Caco-2 (cell line): ENCODE measurements at regions not wholly inside any gene's neighbourhood (a gene's known extent, or its start where the extent isn't known, plus 50 kb on each side); places are given as distances from the start of the nearest gene placed in this dataset.

Experiments used
- BruUV-seq: library from RNA; stranded (reverse); fragments of 400-500 nt; replicated peaks from 2 replicates; lab custom pipeline; 2021; lab: Mats Ljungman, UMichigan
- CTCF ChIA-PET: fragments of 300-600 bp; sonication (Branson Sonifier 250); formaldehyde crosslinking; loops from one replicate; lab custom pipeline; 2022; ENCODE audit warnings: antibody characterized with exemption; lab: Charles Lee
- POLR2A ChIA-PET: fragments of 300-600 bp; sonication (Branson Sonifier 250); formaldehyde crosslinking; loops from one replicate; lab custom pipeline; 2022; ENCODE audit warnings: antibody characterized with exemption; lab: Charles Lee
- DNase-seq, 2 experiments: peaks; one replicate each; pipeline versions ENCODE4 v3.0.0 to v3.0.0-alpha.2; 2020 to 2022
- H3K27me3 ChIP-seq: replicated peaks from 2 replicates; pipeline ENCODE4 v1.6.0; 2011; ENCODE audit warnings: low read length; ENCODE audit not compliant: control insufficient read depth, insufficient read depth
- H3K36me3 ChIP-seq: 2 replicates; pipeline ENCODE4 v1.5.1; 2011; ENCODE audit warnings: low read length; ENCODE audit not compliant: control insufficient read depth, insufficient read depth
- H3K4me1 ChIP-seq: fragments of 250-450 bp; sonication (Bioruptor Pico); 2 replicates; pipeline ENCODE4 v1.5.1; 2020; ENCODE audit warnings: mild to moderate bottlenecking
- H3K4me3 ChIP-seq: 2 replicates; pipeline ENCODE4 v1.5.1; 2011; ENCODE audit warnings: low read depth, mild to moderate bottlenecking, control low read depth, low read length
- H3K9me3 ChIP-seq: fragments of 250-450 bp; sonication (Bioruptor Pico); 2 replicates; pipeline ENCODE4 v1.5.1; 2020; ENCODE audit warnings: mild to moderate bottlenecking, moderate library complexity
- H3K27ac Mint-ChIP-seq: one replicate; pipeline ENCODE4 v1.8.0; 2022; ENCODE audit warnings: mixed read lengths; ENCODE audit not compliant: unreplicated experiment
- H3K27me3 Mint-ChIP-seq: one replicate; pipeline ENCODE4 v1.8.0; 2022; ENCODE audit warnings: mixed read lengths; ENCODE audit not compliant: insufficient read depth, unreplicated experiment
- H3K36me3 Mint-ChIP-seq: one replicate; pipeline ENCODE4 v1.8.0; 2022; ENCODE audit warnings: mild to moderate bottlenecking, mixed read lengths; ENCODE audit not compliant: insufficient read depth, unreplicated experiment
- H3K4me1 Mint-ChIP-seq: one replicate; pipeline ENCODE4 v1.8.0; 2022; ENCODE audit warnings: low read depth, mixed read lengths; ENCODE audit not compliant: unreplicated experiment
- H3K4me3 Mint-ChIP-seq: one replicate; pipeline ENCODE4 v1.8.0; 2022; ENCODE audit warnings: mild to moderate bottlenecking, moderate library complexity, mixed read lengths; ENCODE audit not compliant: unreplicated experiment
- H3K9me3 Mint-ChIP-seq: one replicate; pipeline ENCODE4 v1.8.0; 2022; ENCODE audit warnings: mixed read lengths; ENCODE audit not compliant: unreplicated experiment
- intact Hi-C: fragments of 100-400 bp; cut with micrococcal nuclease; formaldehyde crosslinking; loops from one replicate; pipeline ENCODE4 v1.10.0; 2022; ENCODE audit not compliant: unreplicated experiment
- TF ChIP-seq, protein P1 (sequence below), 2 experiments: fragments of 200-600 bp in 1 of 2; IDR thresholded peaks; 1 replicate in 1 of 2; 2 replicates in 1 of 2; pipeline versions ENCODE4 v1.5.1 to v1.8.0; 2011 to 2022; ENCODE audit warnings: antibody characterized with exemption in 1 of 2, control low read depth in 1 of 2, inconsistent platforms in 1 of 2, low read depth in 1 of 2, low read length in 1 of 2, mild to moderate bottlenecking in 1 of 2, moderate library complexity in 1 of 2; ENCODE audit not compliant: insufficient read depth in 1 of 2, severe bottlenecking in 1 of 2, unreplicated experiment in 1 of 2

- Histone ChIP-seq H3K9me3 (no peaks in the 10 kb centered on the region), H3K27me3 (no peaks in the 10 kb centered on the region), H3K4me3 (no peak overlapping the region), H3K36me3 (no peaks in the 10 kb centered on the region), H3K4me1 (peaks cover 6% of the 10 kb centered on the region; the same call in 1 of the 2 replicates)
- DNase-seq, result no peak
- Mint-ChIP-seq H3K4me1 (no peaks in the 10 kb centered on the region), H3K36me3 (no peaks in the 10 kb centered on the region), H3K4me3 (no peak overlapping the region), H3K9me3 (no peaks in the 10 kb centered on the region), H3K27ac (no peak overlapping the region), H3K27me3 (no peaks in the 10 kb centered on the region)
- POLR2A ChIA-PET, result no interaction called here
- CTCF ChIA-PET, result no interaction called here
- TF ChIP-seq, protein P1, sequence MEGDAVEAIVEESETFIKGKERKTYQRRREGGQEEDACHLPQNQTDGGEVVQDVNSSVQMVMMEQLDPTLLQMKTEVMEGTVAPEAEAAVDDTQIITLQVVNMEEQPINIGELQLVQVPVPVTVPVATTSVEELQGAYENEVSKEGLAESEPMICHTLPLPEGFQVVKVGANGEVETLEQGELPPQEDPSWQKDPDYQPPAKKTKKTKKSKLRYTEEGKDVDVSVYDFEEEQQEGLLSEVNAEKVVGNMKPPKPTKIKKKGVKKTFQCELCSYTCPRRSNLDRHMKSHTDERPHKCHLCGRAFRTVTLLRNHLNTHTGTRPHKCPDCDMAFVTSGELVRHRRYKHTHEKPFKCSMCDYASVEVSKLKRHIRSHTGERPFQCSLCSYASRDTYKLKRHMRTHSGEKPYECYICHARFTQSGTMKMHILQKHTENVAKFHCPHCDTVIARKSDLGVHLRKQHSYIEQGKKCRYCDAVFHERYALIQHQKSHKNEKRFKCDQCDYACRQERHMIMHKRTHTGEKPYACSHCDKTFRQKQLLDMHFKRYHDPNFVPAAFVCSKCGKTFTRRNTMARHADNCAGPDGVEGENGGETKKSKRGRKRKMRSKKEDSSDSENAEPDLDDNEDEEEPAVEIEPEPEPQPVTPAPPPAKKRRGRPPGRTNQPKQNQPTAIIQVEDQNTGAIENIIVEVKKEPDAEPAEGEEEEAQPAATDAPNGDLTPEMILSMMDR (IDR thresholded peaks at IDR 0.05; ENCODE audit: insufficient read depth in 1 of 2, low read depth in 1 of 2, low read length in 1 of 2, severe bottlenecking in 1 of 2, unreplicated experiment in 1 of 2), result no peak
- no TSS peak for BruUV-seq
- intact Hi-C loops, result no loop called here
Measured at GRCh38 chr14:34376649-34377267, 85.3 kb downstream of the SPTSSA start.

GRCh38 chr14:34374998-34375740 is 86.9 kb downstream of the SPTSSA start:
- H3K9me3 Mint-ChIP-seq, result no peaks in the 10 kb centered on the region
- POLR2A ChIA-PET, result interaction anchor here (0.6 kb wide), 1 partner anchor 77 kb away, joined by 3 read pairs; no protein-coding TSS in a partner anchor
- TF ChIP-seq, protein P1 (IDR thresholded peaks at IDR 0.05; ENCODE audit: insufficient read depth in 1 of 2, low read depth in 1 of 2, low read length in 1 of 2, severe bottlenecking in 1 of 2, unreplicated experiment in 1 of 2), result no peak
- Histone ChIP-seq H3K4me1 (peaks cover 6% of the 10 kb centered on the region; the same call in 1 of the 2 replicates), H3K4me3 (no peak overlapping the region), H3K27me3 (no peaks in the 10 kb centered on the region), H3K9me3 (no peaks in the 10 kb centered on the region), H3K36me3 (no peaks in the 10 kb centered on the region)
- no TSS peak for BruUV-seq
- no peaks in the 10 kb centered on the region for H3K36me3 Mint-ChIP-seq
- peak in 1 of 2 experiments; percentile 34 for DNase-seq
- no peak overlapping the region for H3K27ac Mint-ChIP-seq
- no peak overlapping the region for H3K4me3 Mint-ChIP-seq
- intact Hi-C loops, result no loop called here
- H3K4me1 Mint-ChIP-seq, result no peaks in the 10 kb centered on the region
- CTCF ChIA-PET, result interaction anchor here (1.3 kb wide), 1 partner anchor 43 kb away, joined by 3 read pairs; no protein-coding TSS in a partner anchor
- H3K27me3 Mint-ChIP-seq, result no peaks in the 10 kb centered on the region

DNA sequence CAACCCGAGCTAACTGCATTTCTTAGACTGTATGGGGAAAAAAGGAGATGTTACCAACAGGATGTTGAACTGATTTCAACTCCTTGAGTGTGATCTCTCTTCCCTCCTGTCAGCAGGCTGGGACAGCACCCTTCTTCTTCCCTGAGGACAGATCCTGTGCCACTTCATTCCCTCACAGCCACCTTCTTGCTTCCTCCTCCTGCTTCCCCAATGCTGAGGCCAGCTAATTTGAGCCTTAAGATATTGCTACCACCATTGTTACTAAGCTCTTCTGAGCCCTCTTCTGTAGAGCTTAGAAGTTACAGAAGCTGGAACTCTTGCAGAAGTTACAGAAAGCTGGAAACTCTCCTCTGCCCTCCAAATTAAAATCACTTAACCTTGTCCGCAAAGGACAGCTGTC is 88.8 kb downstream of the SPTSSA start:
- Histone ChIP-seq H3K9me3 (no peaks in the 10 kb centered on the region), H3K4me1 (peaks cover 15% of the 10 kb centered on the region), H3K4me3 (no peak overlapping the region), H3K27me3 (no peaks in the 10 kb centered on the region), H3K36me3 (no peaks in the 10 kb centered on the region)
- H3K9me3 Mint-ChIP-seq, result no peaks in the 10 kb centered on the region
- intact Hi-C loops, result no loop called here
- DNase-seq, result no peak
- H3K27me3 Mint-ChIP-seq, result no peaks in the 10 kb centered on the region
- BruUV-seq, result no TSS peak
- H3K36me3 Mint-ChIP-seq, result no peaks in the 10 kb centered on the region
- ChIA-PET POLR2A (no interaction called here), CTCF (no interaction called here)
- no peak overlapping the region for H3K27ac Mint-ChIP-seq
- TF ChIP-seq, protein P1 (IDR thresholded peaks at IDR 0.05; ENCODE audit: insufficient read depth in 1 of 2, low read depth in 1 of 2, low read length in 1 of 2, severe bottlenecking in 1 of 2, unreplicated experiment in 1 of 2), result no peak
- no peak overlapping the region for H3K4me3 Mint-ChIP-seq
- no peaks in the 10 kb centered on the region for H3K4me1 Mint-ChIP-seq
